Nephron progenitor cell (in vitro differentiated cells): ENCODE measurements at regions not wholly inside any gene's neighbourhood (a gene's known extent, or its start where the extent isn't known, plus 50 kb on each side); places are given as distances from the start of the nearest gene placed in this dataset.
"Not testable (repeated sequence)": the region's sequence is repeated elsewhere in the genome, so short reads cannot be mapped to it uniquely, and the experiment has no call there.

ENCODE experiments used
- DNase-seq: peaks from one replicate; pipeline ENCODE4 v3.0.0; 2021
- H3K27ac Mint-ChIP-seq: 2 replicates; pipeline ENCODE4 v1.8.0; 2021; ENCODE audit warnings: mild to moderate bottlenecking, moderate library complexity, mixed read lengths
- H3K27me3 Mint-ChIP-seq: 2 replicates; pipeline ENCODE4 v1.8.0; 2021; ENCODE audit warnings: mild to moderate bottlenecking, low read depth, mixed read lengths; ENCODE audit not compliant: poor library complexity
- H3K36me3 Mint-ChIP-seq: 2 replicates; pipeline ENCODE4 v1.8.0; 2021; ENCODE audit warnings: low read depth, mixed read lengths
- H3K4me1 Mint-ChIP-seq: 2 replicates; pipeline ENCODE4 v1.8.0; 2021; ENCODE audit warnings: mixed read lengths
- H3K4me3 Mint-ChIP-seq: 2 replicates; pipeline ENCODE4 v1.8.0; 2021; ENCODE audit warnings: mild to moderate bottlenecking, moderate library complexity, mixed read lengths
- H3K9me3 Mint-ChIP-seq: 2 replicates; pipeline ENCODE4 v1.8.0; 2021; ENCODE audit warnings: mild to moderate bottlenecking, moderate library complexity, mixed read lengths
- CTCF ChIP-seq: fragments of 200-600 bp; sonication (generic); IDR thresholded peaks from 2 replicates; pipeline ENCODE4 v1.5.0; 2021; ENCODE audit warnings: antibody characterized with exemption

- no peak for DNase-seq
- Mint-ChIP-seq H3K36me3 (no peaks in the 10 kb centered on the region), H3K9me3 (peaks cover 12% of the 10 kb centered on the region), H3K4me3 (no peak overlapping the region), H3K4me1 (no peaks in the 10 kb centered on the region), H3K27ac (no peak overlapping the region), H3K27me3 (no peaks in the 10 kb centered on the region)
- no peak for TF ChIP-seq CTCF
Measured at GRCh38 chr3:191912616-191913204, 451.7 kb downstream of the PYDC2 start.

DNA sequence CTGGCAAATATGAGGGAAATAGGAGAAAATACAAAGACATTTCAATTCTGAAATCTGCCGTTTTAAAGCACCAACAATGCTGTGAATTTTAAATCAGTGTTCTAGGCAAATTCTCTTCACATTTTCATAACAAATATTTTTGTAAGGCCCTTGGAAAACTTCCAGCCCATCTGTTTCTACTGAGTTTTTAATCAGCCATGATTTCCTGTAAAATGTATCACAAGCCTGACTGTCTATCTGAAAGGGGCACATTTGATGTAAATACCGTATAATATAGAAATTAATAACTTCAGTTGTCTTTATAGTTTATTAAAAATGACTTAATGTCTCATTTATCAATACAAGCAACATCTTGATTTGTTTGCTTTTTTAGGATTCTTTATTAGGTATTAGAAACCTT, 454.7 kb downstream of the PYDC2 start:
- no peaks in the 10 kb centered on the region for H3K4me1 Mint-ChIP-seq
- no peak overlapping the region for H3K4me3 Mint-ChIP-seq
- H3K36me3 Mint-ChIP-seq, result no peaks in the 10 kb centered on the region
- H3K27ac Mint-ChIP-seq, result no peak overlapping the region
- no peak for TF ChIP-seq CTCF
- no peak for DNase-seq
- no peaks in the 10 kb centered on the region for H3K27me3 Mint-ChIP-seq
- H3K9me3 Mint-ChIP-seq, result peaks cover 12% of the 10 kb centered on the region

DNA sequence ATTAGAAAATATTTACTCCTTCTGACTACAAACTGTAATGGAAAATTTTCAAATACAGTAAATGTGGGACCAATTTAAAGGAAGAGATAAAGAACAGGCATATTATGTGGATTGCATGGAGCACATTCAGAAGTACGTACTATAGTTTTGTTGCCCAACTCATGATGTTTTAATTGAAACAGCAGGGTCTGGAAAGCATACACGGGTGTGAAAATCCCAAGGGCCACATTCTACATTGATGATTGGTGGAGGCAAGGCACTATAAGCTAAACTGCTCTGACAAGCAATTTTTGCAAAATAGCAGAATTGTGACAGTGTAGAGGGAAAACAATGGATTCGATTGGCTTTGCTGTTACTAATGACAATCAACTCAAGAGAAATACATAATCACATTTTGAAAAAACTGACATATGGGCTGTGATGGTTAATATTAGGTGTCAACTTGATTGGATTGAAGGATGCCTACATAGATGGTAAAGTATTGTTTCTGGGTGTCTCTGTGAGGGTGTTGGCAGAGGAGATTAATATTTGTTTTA, 458.6 kb downstream of the PYDC2 start:
- Mint-ChIP-seq H3K4me3 (no peak overlapping the region), H3K4me1 (no peaks in the 10 kb centered on the region), H3K27me3 (no peaks in the 10 kb centered on the region), H3K27ac (no peak overlapping the region), H3K36me3 (no peaks in the 10 kb centered on the region), H3K9me3 (no peaks in the 10 kb centered on the region)
- no peak for DNase-seq
- no peak for TF ChIP-seq CTCF

- Mint-ChIP-seq H3K9me3 (no peaks in the 10 kb centered on the region), H3K27me3 (no peaks in the 10 kb centered on the region), H3K27ac (no peak overlapping the region), H3K4me1 (no peaks in the 10 kb centered on the region), H3K4me3 (no peak overlapping the region), H3K36me3 (no peaks in the 10 kb centered on the region)
- TF ChIP-seq CTCF, result no peak
- DNase-seq, result no peak
Measured at GRCh38 chr3:191922570-191922969, 461.6 kb downstream of the PYDC2 start.

DNA sequence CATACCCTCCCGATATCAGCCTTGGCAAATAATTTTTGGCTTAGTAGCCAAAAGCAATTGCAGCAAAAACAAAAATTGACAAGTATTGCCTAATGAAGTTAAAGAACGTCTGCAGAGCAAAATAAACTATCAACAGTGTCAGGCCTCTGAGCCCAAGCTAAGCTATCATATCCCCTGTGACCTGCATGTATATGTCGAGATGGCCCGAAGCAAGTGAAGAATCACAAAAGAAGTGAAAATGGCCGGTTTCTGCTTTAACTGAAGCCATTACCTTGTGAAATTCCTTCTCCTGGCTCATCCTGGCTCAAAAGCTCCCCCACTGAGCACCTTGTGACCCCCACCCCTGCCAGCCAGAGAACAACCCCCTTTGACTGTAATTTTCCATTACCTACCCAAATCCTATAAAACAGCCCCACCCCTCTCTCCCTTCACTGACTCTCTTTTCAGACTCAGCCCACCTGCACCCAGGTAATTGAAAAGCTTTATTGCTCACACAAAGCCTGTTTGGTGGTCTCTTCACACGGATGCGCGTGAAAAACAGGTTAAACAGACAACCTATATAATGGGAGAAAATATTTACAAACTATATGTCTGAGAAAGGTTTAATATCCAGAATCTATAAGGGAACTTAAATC, 466.3 kb downstream of the PYDC2 start:
- not testable (repeated sequence) for DNase-seq, H3K9me3 Mint-ChIP-seq, H3K4me3 Mint-ChIP-seq, H3K4me1 Mint-ChIP-seq, H3K27me3 Mint-ChIP-seq, H3K36me3 Mint-ChIP-seq, H3K27ac Mint-ChIP-seq

DNA sequence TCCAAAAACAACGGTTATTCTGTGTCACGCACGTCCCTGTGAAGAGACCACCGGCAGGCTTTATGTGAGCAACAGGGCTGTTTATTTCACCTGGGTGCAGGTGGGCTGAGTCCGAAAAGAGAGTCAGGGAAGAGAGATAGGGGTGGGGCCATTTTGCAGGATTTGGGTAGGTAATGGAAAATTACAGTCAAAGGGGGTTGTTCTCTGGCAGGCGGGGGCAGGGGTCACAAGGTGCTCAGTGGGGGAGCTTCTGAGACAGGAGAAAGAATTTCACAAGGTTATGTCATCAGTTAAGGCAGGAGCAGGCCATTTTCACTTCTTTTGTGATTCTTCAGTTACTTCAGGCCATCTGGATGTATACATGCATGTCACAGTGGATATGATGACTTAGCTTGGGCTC, 467.0 kb downstream of the PYDC2 start:
- not testable (repeated sequence) for H3K4me1 Mint-ChIP-seq, H3K9me3 Mint-ChIP-seq, DNase-seq, H3K4me3 Mint-ChIP-seq, H3K27ac Mint-ChIP-seq, H3K36me3 Mint-ChIP-seq, H3K27me3 Mint-ChIP-seq

DNA sequence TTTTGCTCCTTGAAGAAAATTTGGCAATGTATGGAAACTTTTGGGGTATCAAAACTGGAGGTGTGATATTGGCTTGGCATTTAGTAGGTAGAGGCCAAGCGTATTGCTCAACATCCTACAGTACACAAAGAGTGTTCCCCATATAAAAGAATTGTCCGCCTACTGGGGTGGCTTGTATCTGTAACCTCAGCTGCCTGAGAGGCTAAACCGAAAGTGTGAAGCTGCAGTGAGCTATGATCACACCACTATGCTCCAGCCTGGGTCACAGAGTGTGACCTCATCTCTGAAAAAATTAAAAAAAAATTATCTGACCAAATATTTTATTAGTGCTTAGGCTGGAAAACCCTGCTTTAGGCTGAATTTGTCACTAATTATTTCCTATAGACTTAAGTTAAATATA, 483.9 kb downstream of the PYDC2 start:
- DNase-seq, result no peak
- Mint-ChIP-seq H3K9me3 (no peaks in the 10 kb centered on the region), H3K4me1 (no peaks in the 10 kb centered on the region), H3K27me3 (no peaks in the 10 kb centered on the region), H3K36me3 (no peaks in the 10 kb centered on the region), H3K4me3 (no peak overlapping the region), H3K27ac (no peak overlapping the region)
- TF ChIP-seq CTCF, result no peak
